ENCODE measurements at regions not wholly inside any gene's neighbourhood (a gene's known extent, or its start where the extent isn't known, plus 50 kb on each side); places are given as distances from the start of the nearest gene placed in this dataset.

DNA sequence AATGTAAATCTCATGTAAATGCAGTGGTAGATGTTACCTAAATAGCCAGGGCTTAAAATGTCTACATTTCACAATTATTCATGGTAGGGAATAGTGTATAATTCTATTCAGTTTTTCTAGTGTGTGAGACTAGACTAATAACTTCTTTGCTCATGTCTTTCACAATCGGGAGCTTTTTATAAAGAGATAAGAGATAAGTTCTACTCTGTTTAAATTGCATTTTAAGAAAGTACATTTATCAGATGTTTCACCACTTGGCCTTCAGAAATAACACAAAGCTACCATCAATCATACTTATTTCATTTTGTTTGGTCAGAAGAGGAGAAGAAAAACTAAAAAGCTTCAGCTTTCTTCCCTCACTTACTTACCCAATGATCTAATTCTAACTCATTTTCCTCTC lies 725.5 kb upstream of the FLRT2 start:
- Histone ChIP-seq H3K9me3 (ENCODE audit: low read length) (no peaks in the 10 kb centered on the region), H3K9me2 (ENCODE audit: insufficient read depth, low read length) (no peaks in the 10 kb centered on the region), H2AFZ (ENCODE audit: low read length) (no peak overlapping the region), H3K36me3 (ENCODE audit: insufficient read depth, low read length) (no peaks in the 10 kb centered on the region), H3K4me1 (ENCODE audit: insufficient read depth, low read length, poor library complexity, severe bottlenecking) (no peaks in the 10 kb centered on the region), H3K79me2 (ENCODE audit: insufficient read depth, low read depth, low read length) (no peaks in the 10 kb centered on the region), H3K27ac (ENCODE audit: low read depth, low read length, poor library complexity, severe bottlenecking) (no peak overlapping the region), H3K4me3 (ENCODE audit: low read depth, low read length, poor library complexity, severe bottlenecking) (no peak overlapping the region), H3K4me2 (ENCODE audit: low read length) (no peak overlapping the region), H4K20me1 (ENCODE audit: insufficient read depth, low read length) (no peaks in the 10 kb centered on the region)
- intact Hi-C loops (cut with micrococcal nuclease; ENCODE audit: unreplicated experiment), result no loop called here
- ChIA-PET POLR2A (interaction anchor here (0.6 kb wide), 1 partner anchor 37 kb away, joined by 3 read pairs; no protein-coding TSS in a partner anchor), CTCF (ENCODE audit: unreplicated experiment) (no interaction called here)
- no TSS peak for BruUV-seq (replicated peaks)
- no peak for DNase-seq (ENCODE audit: low spot score)
- no peak for TF ChIP-seq EZH2phosphoT487 (IDR thresholded peaks at IDR 0.05; ENCODE audit: borderline replicate concordance, low read depth, low read length)
- TF ChIP-seq, protein P1, sequence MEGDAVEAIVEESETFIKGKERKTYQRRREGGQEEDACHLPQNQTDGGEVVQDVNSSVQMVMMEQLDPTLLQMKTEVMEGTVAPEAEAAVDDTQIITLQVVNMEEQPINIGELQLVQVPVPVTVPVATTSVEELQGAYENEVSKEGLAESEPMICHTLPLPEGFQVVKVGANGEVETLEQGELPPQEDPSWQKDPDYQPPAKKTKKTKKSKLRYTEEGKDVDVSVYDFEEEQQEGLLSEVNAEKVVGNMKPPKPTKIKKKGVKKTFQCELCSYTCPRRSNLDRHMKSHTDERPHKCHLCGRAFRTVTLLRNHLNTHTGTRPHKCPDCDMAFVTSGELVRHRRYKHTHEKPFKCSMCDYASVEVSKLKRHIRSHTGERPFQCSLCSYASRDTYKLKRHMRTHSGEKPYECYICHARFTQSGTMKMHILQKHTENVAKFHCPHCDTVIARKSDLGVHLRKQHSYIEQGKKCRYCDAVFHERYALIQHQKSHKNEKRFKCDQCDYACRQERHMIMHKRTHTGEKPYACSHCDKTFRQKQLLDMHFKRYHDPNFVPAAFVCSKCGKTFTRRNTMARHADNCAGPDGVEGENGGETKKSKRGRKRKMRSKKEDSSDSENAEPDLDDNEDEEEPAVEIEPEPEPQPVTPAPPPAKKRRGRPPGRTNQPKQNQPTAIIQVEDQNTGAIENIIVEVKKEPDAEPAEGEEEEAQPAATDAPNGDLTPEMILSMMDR (conservative IDR thresholded peaks at IDR 0.05; ENCODE audit: low read length), result no peak

- no TSS peak for BruUV-seq (replicated peaks)
- no peaks in the 10 kb centered on the region for H4K20me1 ChIP-seq (ENCODE audit: insufficient read depth, low read length)
- no peak for TF ChIP-seq EZH2phosphoT487 (IDR thresholded peaks at IDR 0.05; ENCODE audit: borderline replicate concordance, low read depth, low read length)
- TF ChIP-seq, protein P1 (conservative IDR thresholded peaks at IDR 0.05; ENCODE audit: low read length), result no peak
- no peaks in the 10 kb centered on the region for H3K79me2 ChIP-seq (ENCODE audit: insufficient read depth, low read depth, low read length)
- H3K9me2 ChIP-seq (ENCODE audit: insufficient read depth, low read length), result no peaks in the 10 kb centered on the region
- ChIA-PET POLR2A (interaction anchor here (0.6 kb wide), 1 partner anchor 37 kb away, joined by 3 read pairs; no protein-coding TSS in a partner anchor), CTCF (ENCODE audit: unreplicated experiment) (no interaction called here)
- no peaks in the 10 kb centered on the region for H3K4me1 ChIP-seq (ENCODE audit: insufficient read depth, low read length, poor library complexity, severe bottlenecking)
- no peak for DNase-seq (ENCODE audit: low spot score)
- H3K36me3 ChIP-seq (ENCODE audit: insufficient read depth, low read length), result no peaks in the 10 kb centered on the region
- H3K27ac ChIP-seq (ENCODE audit: low read depth, low read length, poor library complexity, severe bottlenecking), result no peak overlapping the region
- H3K9me3 ChIP-seq (ENCODE audit: low read length), result no peaks in the 10 kb centered on the region
- H3K4me3 ChIP-seq (ENCODE audit: low read depth, low read length, poor library complexity, severe bottlenecking), result no peak overlapping the region
- no peak overlapping the region for H3K4me2 ChIP-seq (ENCODE audit: low read length)
- H2AFZ ChIP-seq (ENCODE audit: low read length), result no peak overlapping the region
- intact Hi-C loops (cut with micrococcal nuclease; ENCODE audit: unreplicated experiment), result no loop called here
Measured at GRCh38 chr14:84804895-84805294, 725.0 kb upstream of the FLRT2 start.

DNA sequence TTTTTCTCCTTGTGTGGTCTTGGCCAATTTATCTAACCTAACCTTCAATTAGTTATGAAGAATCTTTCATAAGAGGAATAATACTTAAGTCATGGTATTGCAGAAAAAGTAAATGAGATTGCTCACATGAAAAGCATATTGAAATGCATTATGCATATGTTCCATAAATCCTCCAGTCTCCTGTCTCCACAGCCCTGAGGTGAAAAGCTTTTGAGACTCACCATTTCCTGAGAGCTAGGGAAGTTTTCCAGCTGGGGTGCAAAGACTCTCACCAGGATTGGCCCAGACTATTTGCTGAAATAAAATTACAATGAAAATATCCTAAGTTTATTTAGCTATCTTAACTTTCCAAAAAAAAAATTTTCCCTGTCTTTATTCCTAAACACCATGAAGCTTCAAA lies 723.8 kb upstream of the FLRT2 start:
- POLR2A ChIA-PET, result interaction anchor here (0.8 kb wide), 1 partner anchor 17 kb away, joined by 3 read pairs; no protein-coding TSS in a partner anchor
- no peak for DNase-seq (ENCODE audit: low spot score)
- CTCF ChIA-PET (ENCODE audit: unreplicated experiment), result no interaction called here
- Histone ChIP-seq H3K27ac (ENCODE audit: low read depth, low read length, poor library complexity, severe bottlenecking) (no peak overlapping the region), H3K36me3 (ENCODE audit: insufficient read depth, low read length) (no peaks in the 10 kb centered on the region), H3K4me1 (ENCODE audit: insufficient read depth, low read length, poor library complexity, severe bottlenecking) (no peaks in the 10 kb centered on the region), H2AFZ (ENCODE audit: low read length) (no peak overlapping the region), H3K79me2 (ENCODE audit: insufficient read depth, low read depth, low read length) (no peaks in the 10 kb centered on the region), H3K9me3 (ENCODE audit: low read length) (no peaks in the 10 kb centered on the region), H3K9me2 (ENCODE audit: insufficient read depth, low read length) (no peaks in the 10 kb centered on the region), H3K4me3 (ENCODE audit: low read depth, low read length, poor library complexity, severe bottlenecking) (no peak overlapping the region), H4K20me1 (ENCODE audit: insufficient read depth, low read length) (no peaks in the 10 kb centered on the region), H3K4me2 (ENCODE audit: low read length) (no peak overlapping the region)
- BruUV-seq (replicated peaks), result no TSS peak
- no peak for TF ChIP-seq EZH2phosphoT487 (IDR thresholded peaks at IDR 0.05; ENCODE audit: borderline replicate concordance, low read depth, low read length)
- TF ChIP-seq, protein P1 (conservative IDR thresholded peaks at IDR 0.05; ENCODE audit: low read length), result no peak
- intact Hi-C loops (cut with micrococcal nuclease; ENCODE audit: unreplicated experiment), result no loop called here

Measured in OCI-LY7 (cell line).